Fibroblast of mammary gland (primary cell): ENCODE measurements at regions not wholly inside any gene's neighbourhood (a gene's known extent, or its start where the extent isn't known, plus 50 kb on each side); places are given as distances from the start of the nearest gene placed in this dataset.

Source experiments
- DNase-seq: peaks from one replicate; pipeline ENCODE4 v3.0.0-alpha.2; 2010; ENCODE audit warnings: low read depth
- H3K4me3 ChIP-seq: 2 replicates; pipeline ENCODE4 v1.5.1; 2011; ENCODE audit warnings: low read depth, mild to moderate bottlenecking, low read length, moderate library complexity; ENCODE audit not compliant: control insufficient read depth
- CTCF ChIP-seq: conservative IDR thresholded peaks from 2 replicates; pipeline ENCODE4 v1.5.1; 2011; ENCODE audit warnings: low read depth, low read length, inconsistent platforms; ENCODE audit not compliant: control insufficient read depth, insufficient read depth

- H3K4me3 ChIP-seq = no peak overlapping the region
- TF ChIP-seq CTCF = no peak
- DNase-seq = no peak
These were observed 499.0 kb downstream of the NUP35 start for GRCh38 chr2:183623227-183623626.

- TF ChIP-seq CTCF = no peak
- H3K4me3 ChIP-seq = no peak overlapping the region
- DNase-seq = no peak
These were observed 506.7 kb downstream of the NUP35 start for GRCh38 chr2:183630964-183631363.

GRCh38 chr2:183656121-183656520 is 531.9 kb downstream of the NUP35 start:
- no peak for DNase-seq
- H3K4me3 ChIP-seq = no peak overlapping the region
- TF ChIP-seq CTCF = no peak

GRCh38 chr2:183665425-183665824 is 541.2 kb downstream of the NUP35 start:
- no peak for TF ChIP-seq CTCF
- DNase-seq = no peak
- H3K4me3 ChIP-seq = no peak overlapping the region

GRCh38 chr2:183666031-183666430 is 541.8 kb downstream of the NUP35 start:
- DNase-seq = peak; percentile 25
- TF ChIP-seq CTCF = no peak
- no peak overlapping the region for H3K4me3 ChIP-seq

- TF ChIP-seq CTCF = no peak
- H3K4me3 ChIP-seq = no peak overlapping the region
- DNase-seq = no peak
These were observed 547.0 kb downstream of the NUP35 start for GRCh38 chr2:183671233-183671632.

- DNase-seq = no peak
- no peak for TF ChIP-seq CTCF
- no peak overlapping the region for H3K4me3 ChIP-seq
These were observed 554.7 kb downstream of the NUP35 start for GRCh38 chr2:183678908-183679307.
